Fibroblast of skin of back (primary cell): ENCODE measurements at regions not wholly inside any gene's neighbourhood (a gene's known extent, or its start where the extent isn't known, plus 50 kb on each side); places are given as distances from the start of the nearest gene placed in this dataset.

Source experiments
- DNase-seq: peaks from one replicate; pipeline ENCODE4 v3.0.0-alpha.2; 2013

DNA sequence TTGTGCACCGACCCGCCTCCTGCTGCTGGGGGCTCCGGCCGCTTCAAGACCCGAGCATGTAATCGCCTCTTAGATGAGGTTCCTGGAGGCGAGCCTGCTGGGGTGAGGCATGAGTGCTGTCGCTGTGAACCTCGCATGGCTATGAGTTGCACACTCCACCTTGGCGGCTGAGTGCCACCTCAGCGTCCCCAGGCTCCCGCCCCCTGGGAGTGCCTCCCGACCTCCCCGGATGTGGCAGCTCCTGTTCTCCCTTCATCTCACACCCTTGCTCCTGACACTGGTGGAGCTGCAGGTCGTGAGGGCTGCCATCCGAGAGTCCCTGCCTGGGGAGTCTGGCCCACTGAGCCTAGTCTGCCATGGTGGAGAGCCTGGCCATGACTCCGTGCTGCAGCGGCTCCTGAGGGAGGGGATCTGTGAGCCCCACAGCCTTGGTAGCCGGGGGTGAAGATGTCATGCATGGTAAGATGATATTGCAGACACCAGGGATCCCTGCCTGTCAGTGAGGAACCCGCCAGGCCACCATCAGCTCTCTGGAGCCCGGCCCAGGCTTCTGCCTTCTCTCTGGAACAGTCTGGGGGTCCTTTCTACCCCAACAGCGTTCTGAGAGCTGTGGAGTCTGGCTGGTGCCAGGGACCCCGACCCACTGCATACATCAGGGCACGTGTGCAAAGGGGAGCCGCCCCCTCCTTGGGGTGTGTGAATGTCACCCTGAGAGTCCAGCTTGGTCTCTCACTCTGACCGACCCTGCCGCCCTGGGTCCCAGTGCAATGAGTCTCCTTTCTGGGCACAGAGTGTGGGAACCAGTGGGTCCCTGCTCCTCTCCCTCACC lies 61.6 kb upstream of the HS6ST1 start:
- no peak for DNase-seq

DNA sequence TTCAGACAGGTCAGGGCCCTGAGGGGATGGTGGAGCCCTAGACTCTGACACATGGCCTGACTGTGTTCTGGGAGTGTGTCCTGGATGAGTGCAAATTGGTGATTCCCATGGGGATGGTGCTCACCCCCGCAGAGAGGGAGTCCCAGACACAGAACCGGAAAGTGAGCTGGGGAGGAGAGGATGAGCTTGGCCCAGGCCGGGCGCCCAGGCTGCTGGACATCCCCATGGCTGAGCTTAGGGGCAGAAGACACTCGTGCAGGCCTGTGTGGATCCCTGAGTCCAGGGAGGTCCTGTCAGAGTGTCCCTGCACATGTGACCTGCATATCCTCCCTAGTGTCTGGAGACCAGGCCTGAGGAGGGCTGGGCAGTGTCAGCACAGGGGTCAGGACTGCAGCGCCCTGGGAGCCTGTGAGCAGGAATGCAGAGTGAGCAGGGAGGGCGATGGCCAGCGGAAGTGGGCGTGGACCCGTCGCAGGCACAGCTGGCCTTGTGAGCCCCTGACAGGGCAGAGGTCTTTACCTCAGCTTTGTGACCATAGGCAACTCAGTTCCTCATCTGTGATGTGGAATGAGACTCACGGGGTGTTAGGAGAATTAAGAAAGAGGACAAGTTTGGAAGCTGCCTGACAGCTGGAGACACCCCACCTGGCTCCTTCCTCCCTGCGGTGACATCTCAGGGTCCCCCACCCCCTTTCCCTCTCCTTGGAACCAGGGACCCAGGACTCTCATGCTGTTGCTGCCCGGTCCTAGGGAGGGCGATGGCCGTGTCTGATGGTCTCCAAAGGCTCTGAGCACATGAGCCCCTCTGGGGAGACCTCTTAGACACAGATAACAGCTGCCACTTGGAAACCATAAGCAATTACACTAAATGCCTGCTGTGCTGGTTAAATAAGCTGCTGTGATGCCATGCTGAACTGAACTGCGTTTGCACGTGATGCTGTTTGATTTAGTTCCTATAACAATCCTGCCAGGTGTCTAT lies 62.6 kb upstream of the HS6ST1 start:
- no peak for DNase-seq

GRCh38 chr2:128384446-128384845 lies 65.8 kb upstream of the HS6ST1 start:
- DNase-seq = no peak

DNA sequence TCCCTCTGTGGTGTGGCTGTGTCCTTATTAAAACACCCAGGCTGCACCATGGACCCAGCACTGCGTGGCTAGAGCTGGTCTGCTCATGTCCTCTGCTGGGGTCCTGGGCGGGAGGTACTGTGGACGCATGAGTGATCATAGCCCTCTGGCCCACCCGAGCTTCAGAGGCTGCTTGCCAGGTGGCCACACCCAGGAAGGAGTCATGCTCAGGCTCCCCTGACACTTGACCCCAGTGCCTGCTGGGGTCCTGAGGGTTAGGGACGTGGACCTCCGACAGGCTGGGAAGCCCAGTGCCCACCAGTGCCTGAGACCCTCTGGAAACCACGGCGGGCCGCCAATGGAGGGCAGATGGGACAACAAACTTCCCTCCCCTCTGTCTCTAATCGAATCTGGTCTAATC lies 66.3 kb upstream of the HS6ST1 start:
- no peak for DNase-seq

GRCh38 chr2:128385365-128385764 lies 66.7 kb upstream of the HS6ST1 start:
- DNase-seq = no peak

DNA sequence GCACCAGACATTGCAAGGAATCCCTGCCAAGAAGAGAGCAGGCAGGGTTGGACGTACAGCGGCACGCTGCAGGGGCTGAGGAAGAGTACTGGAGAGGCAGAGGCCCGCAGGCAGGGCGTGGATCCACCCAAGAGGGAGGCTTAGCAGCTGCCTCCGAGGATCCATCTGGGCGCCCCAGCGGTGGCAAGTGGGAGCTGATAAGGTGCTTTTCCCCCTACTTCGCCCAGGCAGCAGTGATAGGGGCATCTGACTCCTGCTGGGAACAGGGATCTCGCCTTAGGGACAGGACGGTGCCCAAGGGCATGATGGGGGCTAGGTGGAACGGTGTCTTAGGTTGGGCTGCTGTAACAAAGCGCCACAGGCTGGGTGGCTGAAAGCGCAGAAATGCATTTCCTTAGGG lies 67.4 kb upstream of the HS6ST1 start:
- no peak for DNase-seq

DNA sequence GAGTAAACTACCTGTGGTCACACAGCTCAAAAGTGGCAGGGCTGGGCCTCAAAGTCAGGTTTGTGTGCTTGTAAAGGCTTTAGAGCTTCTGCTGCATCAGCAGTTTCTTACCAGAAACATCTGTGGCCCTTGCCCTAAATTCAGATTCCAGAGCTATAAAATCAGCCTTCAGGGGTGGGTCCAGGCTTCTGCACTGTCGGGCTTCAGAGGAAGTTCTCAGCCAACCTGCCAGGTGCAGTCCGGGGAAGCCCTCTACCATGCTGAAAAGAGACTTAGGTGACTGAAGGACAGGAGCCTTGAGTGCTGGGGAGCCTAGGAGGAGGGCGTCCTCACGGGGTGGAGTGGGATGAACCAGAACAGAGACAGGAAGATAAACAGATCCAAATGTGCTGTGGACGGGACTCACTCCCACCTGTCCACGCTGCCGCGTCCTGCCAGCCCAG lies 69.9 kb upstream of the HS6ST1 start:
- no peak for DNase-seq

DNA sequence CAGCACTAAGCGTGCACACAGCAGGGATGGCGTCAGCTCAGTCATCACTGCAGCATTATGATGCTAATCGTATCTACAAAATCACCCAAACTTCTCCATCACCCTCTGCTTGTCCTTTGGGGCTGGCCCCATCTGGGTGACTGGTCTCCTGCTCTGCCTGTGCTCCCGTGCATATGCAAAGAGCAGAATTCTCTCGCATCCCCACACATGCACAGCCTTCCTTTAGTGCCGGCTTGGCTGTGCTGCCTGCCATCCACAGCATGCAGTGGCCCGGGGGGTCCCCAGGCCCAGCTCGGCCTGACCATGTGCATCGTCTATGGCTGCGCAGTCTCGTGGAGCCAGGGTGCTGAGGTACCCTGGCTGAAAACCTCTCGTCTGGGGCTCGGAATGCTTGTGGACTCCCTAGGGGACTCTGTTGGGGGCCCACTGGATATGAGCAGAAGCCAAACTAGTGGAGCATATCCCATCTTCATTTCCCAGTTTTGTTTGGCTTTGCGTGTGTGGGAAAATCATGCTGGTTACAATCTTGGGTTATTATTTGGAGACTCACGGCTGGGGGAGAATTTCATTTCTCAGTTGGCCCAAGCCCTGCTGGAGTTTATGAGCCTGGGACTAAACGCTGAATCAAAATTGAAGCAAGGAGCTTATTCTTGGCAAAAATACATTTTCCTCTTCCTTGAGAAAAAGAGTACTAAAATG lies 70.9 kb upstream of the HS6ST1 start:
- peak; percentile 80 for DNase-seq

GRCh38 chr2:128390256-128390990 lies 71.8 kb upstream of the HS6ST1 start:
- no peak for DNase-seq

DNA sequence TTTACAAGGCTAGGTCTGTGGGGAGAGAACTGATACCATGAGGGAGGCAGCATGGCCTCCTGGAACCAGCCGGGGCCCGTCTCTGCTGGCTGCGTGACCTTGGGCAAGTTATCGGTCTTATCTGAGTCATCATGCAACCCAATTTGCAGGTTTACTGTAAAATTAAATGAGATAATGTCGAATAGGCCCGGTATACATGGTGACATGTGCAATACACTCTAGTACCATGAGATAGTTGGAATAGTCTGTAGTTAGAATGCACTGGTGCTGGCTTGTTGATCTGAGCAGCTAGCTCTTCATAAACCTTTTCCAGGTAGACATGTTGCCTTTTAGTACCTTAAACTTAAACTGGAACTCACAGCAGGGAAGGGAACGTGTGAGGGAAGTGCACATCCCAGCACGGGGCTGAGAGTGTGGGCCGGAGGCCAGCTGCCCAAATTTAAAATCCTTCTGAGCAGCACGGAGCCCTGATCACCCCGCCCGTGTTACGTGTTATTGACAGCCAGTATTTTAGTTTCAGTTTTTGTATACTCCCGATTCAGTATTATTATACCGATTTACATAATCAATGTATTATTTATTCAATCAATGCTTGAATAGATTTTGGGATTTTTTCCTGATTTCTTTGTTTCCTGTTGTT lies 72.4 kb upstream of the HS6ST1 start:
- no peak for DNase-seq

DNA sequence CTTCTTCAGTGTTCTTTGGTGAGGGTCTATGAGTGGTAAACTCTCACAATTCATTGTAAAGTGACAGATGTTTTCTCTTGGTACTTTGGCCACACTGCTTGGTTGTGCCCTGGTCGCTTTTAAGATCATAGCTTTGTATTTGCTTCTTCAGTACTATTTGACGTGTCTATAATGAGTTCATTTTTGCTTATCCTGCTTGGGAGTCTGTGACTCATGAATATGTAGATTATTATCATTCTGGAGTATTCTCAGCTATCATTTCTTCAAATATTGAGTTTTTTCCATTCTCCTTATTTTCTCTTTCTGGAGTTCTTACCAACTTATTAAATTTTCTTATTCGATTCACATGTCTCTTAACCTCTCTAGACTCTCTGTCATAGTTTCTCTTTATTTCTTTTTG lies 73.0 kb upstream of the HS6ST1 start:
- DNase-seq = peak; percentile 46

DNA sequence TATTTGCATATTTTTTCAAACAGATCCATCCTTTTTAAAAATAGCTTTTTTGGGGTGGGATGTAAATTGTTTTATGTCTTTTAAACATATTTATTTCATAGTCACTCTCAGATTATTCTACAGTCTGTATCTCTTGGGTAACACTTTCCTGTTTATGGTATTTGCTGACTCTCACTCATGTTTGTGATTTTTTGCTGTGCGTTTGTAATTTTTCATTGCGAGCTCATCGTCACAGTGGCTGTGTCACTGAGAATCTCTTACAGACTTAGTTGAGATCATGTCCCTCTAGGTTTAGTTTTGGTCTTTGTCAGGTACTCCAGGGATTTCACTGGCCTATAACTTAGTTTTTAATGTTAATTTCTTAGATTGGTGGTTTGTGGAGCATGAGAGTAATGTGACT lies 73.5 kb upstream of the HS6ST1 start:
- peak; percentile 37 for DNase-seq

GRCh38 chr2:128394007-128394730 lies 75.5 kb upstream of the HS6ST1 start:
- no peak for DNase-seq

- no peak for DNase-seq
These were observed 76.5 kb upstream of the HS6ST1 start for GRCh38 chr2:128395196-128395595.

- peak; percentile 90 for DNase-seq
These were observed 77.2 kb upstream of the HS6ST1 start for GRCh38 chr2:128395640-128396499.

DNA sequence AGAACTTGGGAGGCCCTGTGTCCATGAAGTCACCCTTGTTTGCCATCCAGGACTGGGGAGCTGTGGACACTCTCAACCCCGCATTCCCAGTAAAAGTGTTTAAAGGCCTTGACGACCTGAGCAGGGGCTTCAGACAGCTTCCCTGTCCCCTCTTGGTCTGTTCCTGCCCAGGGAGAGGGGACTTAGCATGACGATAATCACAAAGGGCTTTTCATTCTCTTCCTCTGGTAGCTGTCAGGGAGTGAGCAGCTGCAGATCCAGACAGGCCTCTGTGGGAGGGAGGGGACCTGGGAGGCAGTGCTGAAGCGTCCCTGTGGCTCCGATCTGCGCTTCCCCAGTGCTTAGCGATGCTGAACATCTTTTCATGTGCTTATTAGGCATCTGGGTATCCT lies 77.8 kb upstream of the HS6ST1 start:
- peak; percentile 81 for DNase-seq

DNA sequence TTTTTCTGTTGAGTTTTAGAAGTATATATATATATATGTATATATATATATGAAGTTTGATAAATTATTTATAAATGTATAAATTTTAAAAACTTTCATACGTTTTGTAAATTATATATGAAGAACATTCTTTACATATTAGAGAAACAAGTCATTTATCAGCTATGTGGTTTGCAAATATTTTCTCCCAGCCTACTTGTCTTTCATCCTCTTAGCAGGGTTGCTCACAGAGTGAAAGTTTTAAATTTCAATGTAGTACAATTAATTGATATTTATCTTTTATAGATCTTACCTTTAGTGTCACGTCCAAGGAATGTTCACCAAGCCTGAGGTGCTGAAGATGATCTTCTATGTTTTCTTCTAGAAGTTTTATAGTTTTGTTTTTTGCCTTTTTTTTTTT lies 78.3 kb upstream of the HS6ST1 start:
- DNase-seq = peak; percentile 74

DNA sequence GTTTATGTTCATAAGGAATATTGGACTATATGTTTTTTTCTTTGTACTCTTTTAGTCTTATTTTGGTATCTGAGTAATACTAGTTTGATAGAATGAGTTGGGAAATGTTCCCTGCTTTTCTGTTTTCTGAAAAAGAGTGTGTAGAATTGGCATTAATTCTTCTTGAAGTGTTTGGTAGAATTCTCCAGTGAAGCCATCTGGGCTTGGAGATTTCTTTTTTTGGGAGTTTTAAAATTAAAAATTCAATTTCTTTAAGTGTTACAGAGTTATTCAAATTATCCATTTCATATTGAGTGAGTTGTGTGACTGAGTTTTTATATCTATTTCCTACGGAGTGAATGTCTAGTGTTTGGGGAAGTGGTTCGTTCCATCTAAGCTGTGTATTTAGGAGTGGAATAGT lies 80.6 kb upstream of the HS6ST1 start:
- no peak for DNase-seq

GRCh38 chr2:128399690-128400291 lies 81.1 kb upstream of the HS6ST1 start:
- no peak for DNase-seq

- no peak for DNase-seq
These were observed 83.0 kb upstream of the HS6ST1 start for GRCh38 chr2:128401680-128402079.
